Coronary artery (tissue), 2 donors: ENCODE measurements at regions not wholly inside any gene's neighbourhood (a gene's known extent, or its start where the extent isn't known, plus 50 kb on each side); places are given as distances from the start of the nearest gene placed in this dataset.
"Not testable (repeated sequence)": the region's sequence is repeated elsewhere in the genome, so short reads cannot be mapped to it uniquely, and the experiment has no call there.

Experiments used
- DNase-seq: peaks from one replicate; pipeline ENCODE4 v3.0.0-alpha.2; 2017; ENCODE audit warnings: low spot score
- H3K27ac ChIP-seq, 2 donors: fragments of 200-600 bp; sonication (generic); one replicate each; pipeline ENCODE4 v1.5.1; 2016 to 2019
- H3K4me3 ChIP-seq: fragments of 200-600 bp; sonication (generic); 2 replicates; pipeline ENCODE4 v1.5.1; 2016; ENCODE audit warnings: mild to moderate bottlenecking, moderate library complexity
- TF ChIP-seq, protein P1 (sequence below): fragments of 200-600 bp; sonication (generic); IDR thresholded peaks from one replicate; pipeline ENCODE4 v1.5.1; 2019; ENCODE audit warnings: antibody characterized with exemption

DNA sequence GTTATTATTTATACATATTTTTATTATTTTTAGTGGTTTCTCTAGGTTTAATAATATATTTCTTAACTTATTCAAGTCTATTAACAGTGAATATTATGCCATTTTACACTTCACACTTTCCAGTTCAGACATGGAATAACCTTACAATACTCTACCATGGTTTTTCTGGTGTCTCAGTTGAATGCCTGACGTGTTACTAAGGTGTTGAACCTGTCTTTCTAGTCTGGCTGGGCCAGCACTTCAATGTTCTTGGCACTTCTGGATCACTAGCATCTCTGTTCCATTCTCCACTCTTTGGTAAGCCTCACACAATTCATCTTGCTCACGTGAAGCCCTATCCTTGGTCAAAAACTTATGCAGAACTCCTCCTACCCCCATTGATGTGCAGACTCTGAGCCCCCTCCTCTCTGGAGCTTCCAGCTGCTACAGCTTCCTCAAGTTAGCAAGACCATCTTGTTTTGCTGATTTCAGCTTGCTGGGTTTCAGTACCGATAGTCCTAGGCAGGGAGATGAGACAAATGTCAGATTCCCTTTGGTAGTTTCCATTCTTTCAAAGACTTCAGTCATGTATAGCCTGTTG is 243.1 kb downstream of the FBXO4 start:
- no peak for DNase-seq
- TF ChIP-seq, protein P1, sequence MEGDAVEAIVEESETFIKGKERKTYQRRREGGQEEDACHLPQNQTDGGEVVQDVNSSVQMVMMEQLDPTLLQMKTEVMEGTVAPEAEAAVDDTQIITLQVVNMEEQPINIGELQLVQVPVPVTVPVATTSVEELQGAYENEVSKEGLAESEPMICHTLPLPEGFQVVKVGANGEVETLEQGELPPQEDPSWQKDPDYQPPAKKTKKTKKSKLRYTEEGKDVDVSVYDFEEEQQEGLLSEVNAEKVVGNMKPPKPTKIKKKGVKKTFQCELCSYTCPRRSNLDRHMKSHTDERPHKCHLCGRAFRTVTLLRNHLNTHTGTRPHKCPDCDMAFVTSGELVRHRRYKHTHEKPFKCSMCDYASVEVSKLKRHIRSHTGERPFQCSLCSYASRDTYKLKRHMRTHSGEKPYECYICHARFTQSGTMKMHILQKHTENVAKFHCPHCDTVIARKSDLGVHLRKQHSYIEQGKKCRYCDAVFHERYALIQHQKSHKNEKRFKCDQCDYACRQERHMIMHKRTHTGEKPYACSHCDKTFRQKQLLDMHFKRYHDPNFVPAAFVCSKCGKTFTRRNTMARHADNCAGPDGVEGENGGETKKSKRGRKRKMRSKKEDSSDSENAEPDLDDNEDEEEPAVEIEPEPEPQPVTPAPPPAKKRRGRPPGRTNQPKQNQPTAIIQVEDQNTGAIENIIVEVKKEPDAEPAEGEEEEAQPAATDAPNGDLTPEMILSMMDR: no peak
- H3K4me3 ChIP-seq: no peak overlapping the region
- no peak overlapping the region for H3K27ac ChIP-seq

DNA sequence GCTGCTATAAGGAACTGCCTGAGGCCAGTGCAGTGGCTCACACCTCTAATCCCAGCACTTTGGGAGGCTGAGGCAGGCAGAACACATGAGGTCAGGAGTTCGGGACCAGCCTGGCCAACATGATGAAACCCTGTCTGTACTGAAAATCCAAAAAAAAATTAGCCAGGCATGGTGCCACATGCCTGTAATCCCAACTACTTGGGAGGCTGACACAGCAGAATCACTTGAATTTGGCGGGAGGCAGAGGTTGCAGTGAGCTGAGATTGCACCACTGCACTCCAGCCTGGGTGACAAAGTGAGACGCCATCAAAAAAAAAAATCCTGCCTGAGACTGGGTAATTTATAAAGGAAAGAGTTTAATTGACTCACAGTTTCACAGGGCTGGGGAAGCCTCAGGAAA is 247.1 kb upstream of the GHR start:
- not testable (repeated sequence) for H3K27ac ChIP-seq, DNase-seq

DNA sequence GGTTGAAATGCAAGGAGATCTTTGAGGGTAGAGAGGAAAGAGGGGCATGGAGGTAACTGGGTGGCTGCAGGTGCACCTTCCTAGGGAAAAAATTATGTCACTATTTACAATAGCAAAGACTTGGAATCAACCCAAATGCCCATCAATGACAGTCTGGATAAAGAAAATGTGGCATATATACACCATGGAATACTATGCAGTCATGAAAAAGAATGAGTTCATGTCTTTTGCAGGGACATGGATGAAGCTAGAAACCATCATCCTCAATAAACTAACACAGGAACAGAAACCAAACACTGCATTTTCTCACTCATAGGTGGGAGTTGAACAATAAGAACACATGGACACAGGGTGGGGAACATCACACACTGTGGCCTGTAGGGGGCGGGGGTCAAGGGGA is 243.4 kb upstream of the GHR start:
- not testable (repeated sequence) for H3K27ac ChIP-seq, DNase-seq, H3K4me3 ChIP-seq

More for the DNA sequence above, 247.1 kb upstream of the GHR start:
- not testable (repeated sequence) for H3K4me3 ChIP-seq

DNA sequence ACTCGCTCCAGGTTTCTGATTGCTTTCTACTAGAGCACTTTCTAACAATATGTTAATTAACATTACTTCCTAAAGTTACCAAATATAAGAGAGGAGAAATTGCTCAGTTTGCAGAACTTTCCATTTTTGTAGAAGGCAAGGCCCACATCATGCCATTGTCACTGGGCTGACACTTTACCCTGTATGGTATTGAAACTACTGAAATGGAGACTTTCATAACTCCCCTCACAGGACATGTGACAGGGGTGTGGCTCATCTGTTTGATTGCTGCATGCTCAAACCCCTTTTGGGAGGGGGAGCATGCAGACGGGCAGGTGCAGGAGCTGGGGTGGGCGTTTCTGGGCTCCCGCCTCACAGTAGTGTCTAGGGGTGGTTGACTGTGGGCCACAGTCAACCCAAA is 206.3 kb upstream of the GHR start:
- Histone ChIP-seq H3K4me3 (no peak overlapping the region), H3K27ac (no peak overlapping the region)
- TF ChIP-seq, protein P1: no peak
- no peak for DNase-seq

DNA sequence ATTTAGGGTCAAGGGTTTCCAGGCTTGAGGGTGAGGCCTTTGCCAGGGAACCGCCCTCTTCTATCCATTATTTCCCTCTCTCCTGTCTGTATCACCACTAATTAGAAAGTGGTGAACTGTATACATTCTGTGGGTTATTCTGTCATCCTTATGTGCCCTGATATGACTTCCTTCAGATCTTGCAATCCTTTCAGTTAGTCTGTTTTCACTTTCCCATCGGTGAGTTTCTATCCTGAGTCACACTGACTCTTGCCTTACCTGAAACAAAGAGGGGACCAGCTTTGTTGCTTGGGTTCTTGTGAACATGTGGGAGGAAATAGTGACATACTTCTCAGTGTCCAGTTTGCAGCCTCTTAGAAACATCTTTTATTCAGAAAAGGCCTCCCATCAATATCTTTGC is 205.4 kb upstream of the GHR start:
- TF ChIP-seq, protein P1: no peak
- no peak for DNase-seq
- no peak overlapping the region for H3K4me3 ChIP-seq
- no peak overlapping the region for H3K27ac ChIP-seq

DNA sequence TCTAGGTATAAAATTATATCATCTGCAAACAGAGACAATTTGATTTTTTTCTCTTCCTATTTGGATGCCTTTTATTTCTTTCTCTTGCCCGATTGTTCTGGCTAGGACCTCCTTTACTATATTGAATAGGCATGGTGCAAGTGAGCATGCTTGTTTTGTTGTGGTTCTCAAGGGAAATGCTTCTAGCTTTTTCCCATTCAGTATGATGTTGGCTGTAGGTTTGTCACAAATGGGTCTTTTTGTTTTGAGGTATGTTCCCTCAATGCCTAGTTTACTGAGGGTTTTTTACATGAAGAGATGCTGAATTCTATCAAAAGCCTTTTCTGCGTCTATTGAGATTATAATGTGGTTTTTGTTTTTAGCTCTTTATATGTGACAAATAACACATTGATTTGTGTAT is 198.2 kb upstream of the GHR start:
- no peak overlapping the region for H3K27ac ChIP-seq
- no peak overlapping the region for H3K4me3 ChIP-seq
- TF ChIP-seq, protein P1: no peak
- DNase-seq: no peak

DNA sequence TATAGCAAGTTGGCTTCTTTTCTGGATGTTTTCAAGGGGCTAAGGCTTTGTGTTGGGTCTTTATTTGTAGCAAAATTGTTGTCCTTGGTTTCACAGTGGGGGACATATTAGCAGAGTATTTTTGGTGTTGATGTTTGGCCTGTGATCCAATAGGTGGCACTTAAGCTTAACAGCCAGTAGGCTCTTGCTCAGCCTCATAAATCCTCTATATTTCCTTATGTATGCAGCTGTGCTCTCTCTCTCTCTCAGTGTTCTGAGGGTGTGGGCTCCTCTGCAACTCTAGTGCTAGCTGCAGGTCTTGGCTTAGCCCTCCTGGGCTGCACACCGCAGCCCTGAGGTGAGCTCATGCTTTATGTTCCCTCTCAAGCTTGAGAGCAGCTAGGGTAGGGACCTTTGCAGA is 195.0 kb upstream of the GHR start:
- H3K27ac ChIP-seq: no peak overlapping the region
- DNase-seq: no peak
- TF ChIP-seq, protein P1: no peak
- H3K4me3 ChIP-seq: no peak overlapping the region

DNA sequence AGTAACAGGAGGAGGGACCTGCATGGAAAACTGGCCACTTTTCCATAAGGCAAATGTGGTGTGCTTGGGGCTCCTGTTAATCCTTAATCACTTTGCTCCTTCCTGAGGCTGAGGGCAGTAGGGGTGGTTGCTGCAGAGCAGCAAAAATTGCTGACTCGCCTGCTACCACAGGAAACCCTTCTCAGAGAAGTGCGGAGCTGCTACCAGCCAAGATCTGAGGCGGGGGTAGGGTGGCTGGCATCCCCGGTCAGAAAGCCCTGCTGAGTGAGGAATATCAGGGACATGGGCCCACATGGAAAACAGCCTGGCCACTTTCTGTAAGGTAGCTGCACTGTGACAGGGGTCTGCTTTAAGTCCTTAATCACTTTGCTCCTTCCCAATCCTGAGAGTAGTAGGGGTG is 192.4 kb upstream of the GHR start:
- TF ChIP-seq, protein P1: no peak
- no peak for DNase-seq
- no peak overlapping the region for H3K4me3 ChIP-seq

More for the DNA sequence above, 192.4 kb upstream of the GHR start:
- H3K27ac ChIP-seq: no peak overlapping the region
